GM19463 (cell line): ENCODE measurements at regions not wholly inside any gene's neighbourhood (a gene's known extent, or its start where the extent isn't known, plus 50 kb on each side); places are given as distances from the start of the nearest gene placed in this dataset.

Source experiments
- ATAC-seq: cut with Tn5 transposase; IDR thresholded peaks from one replicate; pipeline ENCODE4 v1.9.1; 2021; ENCODE audit warnings: mild to moderate bottlenecking, moderate library complexity; ENCODE audit not compliant: unreplicated experiment

- no peak for ATAC-seq
Measured at GRCh38 chr1:90782046-90782445, 64.9 kb upstream of the BARHL2 start.

- no peak for ATAC-seq
Measured at GRCh38 chr1:90781534-90781933, 64.4 kb upstream of the BARHL2 start.

- ATAC-seq, result no peak
Measured at GRCh38 chr1:90780981-90781380, 63.9 kb upstream of the BARHL2 start.

- no peak for ATAC-seq
Measured at GRCh38 chr1:90779573-90779972, 62.5 kb upstream of the BARHL2 start.

- ATAC-seq, result no peak
Measured at GRCh38 chr1:90778486-90778885, 61.4 kb upstream of the BARHL2 start.

GRCh38 chr1:90773812-90774211 is 56.7 kb upstream of the BARHL2 start:
- no peak for ATAC-seq

- no peak for ATAC-seq
Measured at GRCh38 chr1:90768826-90769225, 51.7 kb upstream of the BARHL2 start.

- ATAC-seq, result no peak
Measured at GRCh38 chr1:90768098-90768497, 51.0 kb upstream of the BARHL2 start.
